CD14-positive monocyte (primary cell): ENCODE measurements at regions not wholly inside any gene's neighbourhood (a gene's known extent, or its start where the extent isn't known, plus 50 kb on each side); places are given as distances from the start of the nearest gene placed in this dataset.

Experiments used
- DNase-seq, 3 donors: peaks; one replicate each; pipeline ENCODE4 v3.0.0-alpha.2; 2011 to 2022
- H2AFZ ChIP-seq: 2 replicates; pipeline ENCODE4 v1.6.0; 2012; ENCODE audit warnings: mild to moderate bottlenecking, low read depth, low read length, inconsistent platforms; ENCODE audit not compliant: insufficient read depth, poor library complexity, severe bottlenecking
- H3K27ac ChIP-seq, 2 donors: 1 replicate in 1 of 2; 2 replicates in 1 of 2; pipeline ENCODE4 v1.5.1; 2012 to 2013; ENCODE audit warnings: low read length in 2 of 2, control low read depth in 1 of 2, inconsistent platforms in 1 of 2, low read depth in 1 of 2, mild to moderate bottlenecking in 1 of 2
- H3K27me3 ChIP-seq, 2 donors: one replicate each; pipeline versions ENCODE4 v1.6.0 to v1.6.1; 2011 to 2013; ENCODE audit warnings: low read length in 2 of 2; ENCODE audit not compliant: control insufficient read depth in 2 of 2, insufficient read depth in 2 of 2
- H3K36me3 ChIP-seq, 2 donors: replicated peaks in 1 of 2; 1 replicate in 1 of 2; 2 replicates in 1 of 2; pipeline versions ENCODE4 v1.5.1 to v1.6.1; 2012 to 2013; ENCODE audit warnings: low read length in 2 of 2, control low read depth in 1 of 2, inconsistent platforms in 1 of 2, mild to moderate bottlenecking in 1 of 2; ENCODE audit not compliant: insufficient read depth in 2 of 2, control insufficient read depth in 1 of 2
- H3K4me1 ChIP-seq, 2 donors: 1 replicate in 1 of 2; 2 replicates in 1 of 2; pipeline versions ENCODE4 v1.5.1 to v1.6.1; 2012 to 2013; ENCODE audit warnings: low read length in 2 of 2, control low read depth in 1 of 2, inconsistent platforms in 1 of 2, mild to moderate bottlenecking in 1 of 2, moderate library complexity in 1 of 2; ENCODE audit not compliant: insufficient read depth in 2 of 2, control insufficient read depth in 1 of 2
- H3K4me2 ChIP-seq: replicated peaks from 2 replicates; pipeline ENCODE3; 2012; ENCODE audit warnings: low read length, moderate library complexity, mild to moderate bottlenecking; ENCODE audit not compliant: poor library complexity, severe bottlenecking; ENCODE audit errors: extremely low read depth
- H3K4me3 ChIP-seq, 3 experiments: fragments of 200-600 bp in 1 of 3; sonication (generic) in 1 of 3; replicated peaks in 1 of 3; 1 replicate in 2 of 3; 2 replicates in 1 of 3; pipeline ENCODE4 v1.5.1; 2011 to 2013; ENCODE audit warnings: low read length in 3 of 3, mild to moderate bottlenecking in 3 of 3, control low read depth in 2 of 3, low read depth in 2 of 3, inconsistent platforms in 1 of 3, moderate library complexity in 1 of 3
- H3K79me2 ChIP-seq: 2 replicates; pipeline ENCODE4 v1.6.0; 2012; ENCODE audit warnings: mild to moderate bottlenecking, control low read depth, inconsistent platforms, low read length, moderate library complexity; ENCODE audit not compliant: insufficient read depth
- H3K9ac ChIP-seq: 2 replicates; pipeline ENCODE4 v1.6.0; 2017; ENCODE audit warnings: low read length, mild to moderate bottlenecking; ENCODE audit not compliant: insufficient read depth, poor library complexity, severe bottlenecking
- H3K9me3 ChIP-seq, 2 donors: replicated peaks in 1 of 2; 1 replicate in 1 of 2; 2 replicates in 1 of 2; pipeline versions ENCODE4 v1.5.1 to v1.6.1; 2012 to 2013; ENCODE audit warnings: low read length in 2 of 2, control low read depth in 1 of 2; ENCODE audit not compliant: control insufficient read depth in 1 of 2, insufficient read depth in 1 of 2
- H4K20me1 ChIP-seq: 2 replicates; pipeline ENCODE4 v1.6.0; 2012; ENCODE audit warnings: mild to moderate bottlenecking, low read length, control low read depth, moderate library complexity; ENCODE audit not compliant: insufficient read depth
- H3K27ac Mint-ChIP-seq, 7 donors: one replicate each; pipeline ENCODE4 v1.8.0; 2020; ENCODE audit warnings: mild to moderate bottlenecking in 7 of 7, mixed read lengths in 7 of 7, moderate library complexity in 6 of 7, inconsistent platforms in 2 of 7
- H3K27me3 Mint-ChIP-seq, 3 donors: one replicate each; pipeline ENCODE4 v1.8.0; 2021 to 2022; ENCODE audit warnings: low read depth in 3 of 3, mild to moderate bottlenecking in 3 of 3, mixed read lengths in 3 of 3, moderate library complexity in 3 of 3, inconsistent platforms in 1 of 3
- H3K36me3 Mint-ChIP-seq, 2 donors: one replicate each; pipeline ENCODE4 v1.8.0; 2020; ENCODE audit warnings: mixed read lengths in 2 of 2, inconsistent platforms in 1 of 2, mild to moderate bottlenecking in 1 of 2
- H3K4me1 Mint-ChIP-seq: one replicate; pipeline ENCODE4 v1.8.0; 2020; ENCODE audit warnings: mild to moderate bottlenecking, mixed read lengths
- H3K4me3 Mint-ChIP-seq, 2 donors: one replicate each; pipeline ENCODE4 v1.8.0; 2020; ENCODE audit warnings: mild to moderate bottlenecking in 2 of 2, mixed read lengths in 2 of 2, moderate library complexity in 1 of 2
- H3K9me3 Mint-ChIP-seq, 7 donors: one replicate each; pipeline ENCODE4 v1.8.0; 2020 to 2022; ENCODE audit warnings: mixed read lengths in 7 of 7, mild to moderate bottlenecking in 6 of 7, moderate library complexity in 6 of 7, inconsistent platforms in 2 of 7
- CTCF ChIP-seq: fragments of 200-600 bp; IDR thresholded peaks from one replicate; pipeline ENCODE4 v1.8.0; 2022; ENCODE audit warnings: antibody characterized with exemption, mild to moderate bottlenecking
- WGBS: methylation state at CpG from one replicate; pipeline ENCODE4 v1.1.5; 2013; ENCODE audit warnings: missing lambda C conversion rate; ENCODE audit not compliant: insufficient coverage; 5-methylcytosine and 5-hydroxymethylcytosine counted together
- intact Hi-C, 2 donors: fragments of 100-400 bp; cut with micrococcal nuclease; formaldehyde crosslinking; loops; one replicate each; pipeline versions ENCODE4 v1.15.0 to v1.15.1; 2023

- H3K79me2 ChIP-seq = no peaks in the 10 kb centered on the region
- Mint-ChIP-seq H3K4me3 (no peak overlapping the region), H3K4me1 (peaks cover 4% of the 10 kb centered on the region), H3K36me3 (no peaks in the 10 kb centered on the region), H3K27me3 (peaks cover 3 to 17% (median 4%) of the 10 kb centered on the region in 3 donors), H3K27ac (no peak overlapping the region), H3K9me3 (no peaks in the 10 kb centered on the region)
- H3K4me3 ChIP-seq = no peak overlapping the region
- no peaks in the 10 kb centered on the region for H3K27me3 ChIP-seq
- no peaks in the 10 kb centered on the region for H4K20me1 ChIP-seq
- no peaks in the 10 kb centered on the region for H3K9me3 ChIP-seq
- no peak for DNase-seq
- H3K4me1 ChIP-seq = no peaks in the 10 kb centered on the region
- WGBS = 72% methylated on average over 5 of the region's 10 CpGs
- TF ChIP-seq CTCF = no peak
- H3K9ac ChIP-seq = no peak overlapping the region
- no peak overlapping the region for H2AFZ ChIP-seq
- intact Hi-C loops = no loop called here
- H3K36me3 ChIP-seq = no peaks in the 10 kb centered on the region
- H3K4me2 ChIP-seq = no peak overlapping the region
- H3K27ac ChIP-seq = no peak overlapping the region
These were observed 115.7 kb upstream of the LINGO1 start for GRCh38 chr15:77748078-77749064.

GRCh38 chr15:77747175-77748077, 114.7 kb upstream of the LINGO1 start:
- Histone ChIP-seq H3K4me2 (no peak overlapping the region), H3K9me3 (no peaks in the 10 kb centered on the region), H4K20me1 (no peaks in the 10 kb centered on the region), H3K27me3 (no peaks in the 10 kb centered on the region), H2AFZ (no peak overlapping the region), H3K27ac (no peak overlapping the region), H3K4me3 (no peak overlapping the region), H3K4me1 (no peaks in the 10 kb centered on the region), H3K9ac (no peak overlapping the region), H3K79me2 (no peaks in the 10 kb centered on the region), H3K36me3 (no peaks in the 10 kb centered on the region)
- no peak for DNase-seq
- 100% methylated on average over 3 of the region's 14 CpGs for WGBS
- H3K9me3 Mint-ChIP-seq = no peaks in the 10 kb centered on the region
- H3K4me1 Mint-ChIP-seq = peaks cover 4% of the 10 kb centered on the region
- intact Hi-C loops = no loop called here
- TF ChIP-seq CTCF = no peak
- H3K27me3 Mint-ChIP-seq = peaks cover 3 to 17% (median 3%) of the 10 kb centered on the region in 3 donors
- no peak overlapping the region for H3K27ac Mint-ChIP-seq
- no peaks in the 10 kb centered on the region for H3K36me3 Mint-ChIP-seq
- H3K4me3 Mint-ChIP-seq = no peak overlapping the region
